ENCODE measurements at regions not wholly inside any gene's neighbourhood (a gene's known extent, or its start where the extent isn't known, plus 50 kb on each side); places are given as distances from the start of the nearest gene placed in this dataset.

- no peak for DNase-seq
Observed at GRCh38 chr5:18117968-18118367, 483.7 kb downstream of the TAF11L14 start.

DNA sequence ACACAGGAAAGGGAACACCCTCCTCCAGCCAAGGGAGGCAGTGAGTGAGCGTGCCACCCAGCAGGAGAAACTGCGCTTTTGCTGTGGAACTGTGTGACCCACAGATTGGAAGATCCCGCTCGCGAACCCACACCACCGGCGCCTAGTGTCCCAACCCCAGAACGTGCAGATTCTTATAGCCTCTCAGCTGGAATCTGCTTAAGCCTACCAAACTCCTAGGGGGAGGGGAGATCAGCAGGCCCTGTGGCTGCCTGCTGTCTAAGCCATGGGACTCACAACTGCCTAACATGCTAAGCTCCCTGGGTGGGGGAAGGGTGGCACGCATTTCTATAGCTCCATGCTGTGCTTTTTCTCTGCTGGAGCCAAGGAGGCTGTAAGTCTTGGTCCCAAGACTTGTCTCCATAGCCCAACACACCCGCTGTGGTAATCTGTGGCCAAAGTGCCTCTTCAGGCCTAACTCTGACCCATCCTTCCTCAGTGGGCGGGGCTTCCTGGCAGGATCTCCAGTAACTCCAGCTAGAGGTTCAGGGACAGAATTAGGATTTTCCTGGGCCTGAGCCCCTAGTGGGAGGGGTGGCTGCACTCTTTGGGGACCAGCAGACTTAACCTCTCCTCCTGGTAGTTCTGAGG is 485.0 kb downstream of the TAF11L14 start:
- DNase-seq, result no peak

- DNase-seq, result no peak
Observed at GRCh38 chr5:18141222-18141621, 507.0 kb downstream of the TAF11L14 start.

- no peak for DNase-seq
Observed at GRCh38 chr5:18142831-18143230, 508.6 kb downstream of the TAF11L14 start.

DNA sequence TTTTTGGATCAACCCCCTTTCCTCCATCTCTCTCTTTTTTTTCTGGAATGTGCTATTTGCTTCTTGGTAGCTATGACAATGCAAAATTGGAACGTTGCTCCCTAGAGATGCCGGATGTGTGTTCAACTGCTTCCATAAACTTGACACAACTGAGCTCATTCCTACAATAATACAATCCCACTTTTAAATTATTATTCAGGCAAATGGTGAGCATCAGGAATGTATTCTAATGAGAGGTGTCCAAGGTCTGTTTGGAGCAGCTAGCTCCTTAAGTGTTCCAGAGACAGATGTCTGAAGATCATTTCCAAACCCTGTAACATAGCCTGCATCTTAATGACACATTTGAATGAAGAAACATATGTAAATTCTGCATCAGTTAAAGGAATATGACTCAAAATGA is 518.4 kb downstream of the TAF11L14 start:
- DNase-seq, result no peak

- DNase-seq, result no peak
Observed at GRCh38 chr5:18158166-18158565, 523.9 kb downstream of the TAF11L14 start.

DNA sequence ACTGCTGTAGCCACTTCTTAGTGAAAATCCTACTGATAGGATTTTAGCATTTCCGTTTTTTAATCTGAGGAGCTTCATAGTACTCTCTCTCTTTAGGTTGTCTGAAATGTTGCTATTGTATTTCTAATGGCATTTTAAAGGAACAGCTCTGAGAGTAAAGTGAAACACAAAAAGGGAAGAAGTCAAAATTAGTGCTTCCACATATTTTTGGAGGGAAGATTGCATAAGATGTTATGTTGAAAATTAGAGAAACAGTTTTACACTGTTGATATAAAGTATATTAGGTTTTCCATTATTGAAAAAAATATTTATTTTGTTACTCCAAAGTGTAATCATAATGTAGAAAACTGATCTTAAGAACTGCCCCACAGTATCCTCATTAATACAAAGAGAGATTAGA is 525.1 kb downstream of the TAF11L14 start:
- DNase-seq, result no peak

DNA sequence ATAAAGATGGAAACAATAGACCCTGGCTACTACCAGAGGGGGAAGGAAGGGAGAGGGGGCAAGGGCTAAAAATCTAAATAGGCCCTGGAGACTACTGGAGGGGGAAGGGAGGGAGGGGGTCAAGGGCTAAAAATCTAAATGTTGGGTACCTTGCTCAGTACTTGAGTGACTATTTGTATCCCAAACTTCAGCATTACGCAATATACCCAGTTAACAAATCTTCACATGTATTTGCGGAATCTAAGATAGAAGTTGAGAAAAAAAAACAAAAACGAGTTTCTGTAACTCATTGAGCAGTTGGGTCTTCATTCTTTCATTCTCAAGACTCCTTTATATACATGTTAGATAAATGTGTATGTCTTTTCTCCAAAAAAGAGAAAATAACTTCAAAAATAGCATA is 537.4 kb downstream of the TAF11L14 start:
- no peak for DNase-seq

GRCh38 chr5:18179579-18179978 is 545.3 kb downstream of the TAF11L14 start:
- DNase-seq, result no peak

DNA sequence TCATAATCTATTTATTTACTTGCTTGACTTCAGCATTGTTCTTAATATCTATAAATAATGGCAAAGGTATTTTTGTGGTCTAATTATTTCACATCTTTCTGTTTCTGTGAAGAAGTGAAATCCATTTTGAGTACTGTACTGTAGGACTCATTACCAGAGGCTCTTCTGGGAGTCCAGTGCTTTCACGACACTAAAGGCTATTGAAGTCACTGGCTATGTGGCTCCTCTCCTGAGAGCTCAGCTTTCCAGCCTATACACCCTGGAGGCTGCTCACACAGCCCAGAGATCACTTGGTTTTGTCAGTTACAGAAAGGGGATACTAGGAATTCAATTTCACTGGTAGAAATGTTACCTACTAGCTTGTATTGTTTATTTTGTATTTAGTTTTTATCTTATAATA is 547.3 kb downstream of the TAF11L14 start:
- DNase-seq, result no peak

DNA sequence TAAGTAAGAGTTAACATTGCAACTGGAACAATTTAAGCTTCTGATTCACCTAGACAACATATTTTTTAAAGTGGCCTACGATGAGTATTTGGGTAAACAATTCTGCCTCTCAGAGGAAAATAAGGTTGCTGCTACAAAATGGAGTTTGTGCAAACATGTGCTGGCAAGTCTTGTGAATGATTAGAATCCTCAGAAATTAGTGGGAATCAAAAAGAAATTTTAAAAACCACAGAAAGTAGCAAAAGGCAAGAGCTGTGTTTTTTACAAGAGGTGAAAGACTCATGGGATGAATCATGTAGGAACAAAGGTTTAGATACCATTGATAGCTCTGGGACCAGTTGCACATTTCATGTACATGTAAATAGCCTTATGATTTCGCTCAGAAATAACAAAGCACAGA is 561.6 kb downstream of the TAF11L14 start:
- no peak for DNase-seq

GRCh38 chr5:18197734-18198133 is 563.5 kb downstream of the TAF11L14 start:
- no peak for DNase-seq

DNA sequence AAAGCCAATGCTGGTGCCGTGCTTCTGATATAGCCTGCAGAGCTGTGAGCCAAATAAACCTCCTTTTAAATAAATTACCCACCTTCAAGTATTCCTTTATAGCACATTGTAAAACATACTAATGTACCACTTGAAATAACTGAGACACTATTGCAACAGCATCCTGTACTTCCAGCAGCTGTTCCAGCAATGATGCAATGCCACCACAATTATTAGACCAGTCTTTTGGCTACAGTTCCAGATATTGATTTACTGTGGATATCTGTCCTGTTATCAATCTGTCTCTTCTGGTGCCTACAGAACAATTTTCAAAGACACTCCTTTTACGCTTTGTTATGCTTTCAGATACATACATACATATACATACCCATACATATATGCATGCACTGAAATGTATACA is 567.9 kb downstream of the TAF11L14 start:
- no peak for DNase-seq

DNA sequence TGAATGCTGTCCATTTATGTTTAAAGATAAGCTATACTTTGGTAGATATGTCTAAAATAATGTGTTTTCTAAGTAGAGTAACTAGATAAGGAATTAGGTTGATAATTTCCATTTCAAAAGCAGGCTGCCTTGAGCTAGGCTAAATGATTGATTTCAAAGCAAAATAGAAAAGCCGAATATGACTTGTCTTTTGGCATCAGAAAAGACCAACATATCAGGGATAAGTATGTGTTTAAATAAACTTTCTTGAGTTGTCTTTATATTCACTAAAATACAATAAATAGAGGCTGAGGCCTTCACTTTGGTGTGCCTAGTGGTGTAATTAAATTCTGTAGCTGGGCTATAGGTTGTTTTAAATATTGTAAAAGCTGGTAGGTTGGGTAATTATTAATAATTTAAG is 569.0 kb downstream of the TAF11L14 start:
- DNase-seq, result no peak

DNA sequence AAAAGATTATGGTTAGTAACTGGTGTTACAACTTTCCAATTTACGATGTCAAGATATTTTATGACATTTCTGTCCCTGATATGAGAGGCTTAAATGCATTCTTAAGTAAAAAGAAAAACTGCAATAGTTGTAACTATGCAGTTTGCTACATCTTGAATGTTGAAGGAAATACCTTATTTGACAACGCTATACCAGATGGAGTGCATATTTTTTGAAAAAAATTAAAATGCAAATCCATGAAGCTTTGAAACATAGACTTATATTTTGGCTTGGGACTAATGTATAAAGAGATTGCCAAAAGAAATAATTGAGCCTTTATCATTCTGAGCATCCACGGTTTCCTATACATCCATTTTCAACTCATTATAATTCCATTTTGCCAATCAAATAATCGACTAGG is 579.4 kb downstream of the TAF11L14 start:
- DNase-seq, result no peak

- DNase-seq, result no peak
Observed at GRCh38 chr5:18216016-18216415, 581.8 kb downstream of the TAF11L14 start.

DNA sequence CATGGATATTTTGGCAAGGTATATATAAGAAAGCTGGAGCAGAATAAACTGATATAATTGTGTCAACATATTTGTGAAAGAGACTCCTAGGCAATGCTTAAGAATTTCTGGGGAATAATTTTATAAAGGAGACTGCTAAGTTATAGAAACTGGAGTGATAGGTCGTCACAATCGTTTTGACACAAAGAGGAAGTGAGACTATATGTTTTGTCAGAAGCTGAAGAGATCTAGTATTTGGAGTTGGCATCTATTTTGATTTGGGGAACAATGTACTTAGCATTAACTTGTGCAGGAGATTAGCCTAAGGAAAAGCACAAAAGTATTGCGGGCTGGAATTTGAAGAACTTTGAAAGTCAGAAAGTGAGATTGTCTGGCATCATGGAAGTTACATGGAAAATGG is 582.5 kb downstream of the TAF11L14 start:
- DNase-seq, result no peak

DNA sequence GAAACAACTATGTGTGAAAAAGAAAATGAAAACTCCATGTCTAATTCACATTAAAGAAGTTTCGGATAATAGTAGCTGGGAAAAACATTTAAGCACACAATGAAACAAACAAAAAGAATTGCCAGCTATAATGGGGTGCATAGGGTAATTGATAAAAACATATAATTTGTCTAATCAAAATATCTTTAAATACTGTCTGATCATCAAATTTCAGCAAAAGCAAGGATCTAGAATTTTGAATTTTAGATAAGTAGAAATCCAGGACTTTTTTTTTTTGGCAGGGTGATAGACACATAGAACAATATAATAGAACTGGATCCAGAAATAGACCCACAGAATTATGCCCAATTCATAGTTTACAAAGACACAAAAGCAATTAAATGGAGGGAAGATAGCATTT is 585.0 kb downstream of the TAF11L14 start:
- no peak for DNase-seq

- DNase-seq, result no peak
Observed at GRCh38 chr5:18220631-18221030, 586.4 kb downstream of the TAF11L14 start.

GRCh38 chr5:18236386-18236785 is 602.1 kb downstream of the TAF11L14 start:
- no peak for DNase-seq

GRCh38 chr5:18238321-18238720 is 604.1 kb downstream of the TAF11L14 start:
- DNase-seq, result no peak

DNA sequence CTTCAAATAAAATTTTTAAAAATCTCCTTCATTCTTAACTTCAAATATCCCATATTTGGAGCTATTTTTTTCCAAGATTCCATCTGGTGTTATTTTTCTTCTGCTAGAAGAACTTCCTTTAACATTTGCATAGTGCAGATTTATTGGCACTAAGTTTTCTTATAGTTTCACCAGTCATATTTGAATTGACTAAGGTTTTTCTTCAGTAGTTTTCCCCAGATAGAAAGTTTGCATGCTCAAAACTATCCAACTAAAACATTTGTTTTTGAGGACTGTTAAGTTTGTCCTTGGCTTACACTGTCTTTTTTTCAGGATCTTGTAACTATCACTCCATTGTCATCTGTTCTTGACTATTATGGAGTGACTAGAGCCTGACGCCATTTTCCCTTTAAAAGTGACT is 606.7 kb downstream of the TAF11L14 start:
- DNase-seq, result no peak

DNA sequence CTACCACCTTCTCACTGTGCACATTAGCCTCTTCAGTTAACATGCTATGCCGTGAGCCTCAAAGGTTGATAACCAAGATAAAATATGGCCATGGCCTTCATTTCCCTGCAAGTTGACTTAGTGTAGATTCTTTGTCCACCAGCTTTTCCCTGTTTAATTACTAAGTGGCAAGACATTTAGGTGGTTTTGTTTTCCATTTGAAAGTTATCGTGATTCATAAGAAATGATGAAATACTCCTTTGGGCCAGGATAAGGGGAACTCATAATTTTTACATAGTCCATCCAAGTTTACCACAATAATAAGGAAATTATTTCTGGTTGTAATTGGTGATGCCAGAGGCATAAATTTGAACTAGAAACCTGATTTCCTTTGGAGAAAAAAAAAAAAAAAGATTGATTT is 609.6 kb downstream of the TAF11L14 start:
- DNase-seq, result no peak

DNA sequence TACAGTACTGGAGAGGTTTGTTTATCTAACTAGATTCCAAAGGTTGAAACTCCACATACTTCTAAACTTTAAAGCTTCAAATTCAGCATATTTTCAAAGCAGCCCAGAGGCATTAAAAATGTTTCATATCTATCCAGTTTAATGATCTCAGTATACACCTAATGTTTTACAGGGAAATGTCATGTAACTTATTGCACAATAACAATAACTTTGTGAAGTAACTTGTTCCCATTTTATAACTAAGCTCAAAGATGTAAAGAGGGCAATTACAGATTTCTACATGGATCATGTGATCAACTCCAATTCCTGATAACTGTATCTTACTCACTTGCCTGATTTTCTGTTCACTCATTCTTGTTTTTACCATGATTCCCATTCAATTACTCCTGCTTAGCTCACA is 610.0 kb downstream of the TAF11L14 start:
- no peak for DNase-seq

DNA sequence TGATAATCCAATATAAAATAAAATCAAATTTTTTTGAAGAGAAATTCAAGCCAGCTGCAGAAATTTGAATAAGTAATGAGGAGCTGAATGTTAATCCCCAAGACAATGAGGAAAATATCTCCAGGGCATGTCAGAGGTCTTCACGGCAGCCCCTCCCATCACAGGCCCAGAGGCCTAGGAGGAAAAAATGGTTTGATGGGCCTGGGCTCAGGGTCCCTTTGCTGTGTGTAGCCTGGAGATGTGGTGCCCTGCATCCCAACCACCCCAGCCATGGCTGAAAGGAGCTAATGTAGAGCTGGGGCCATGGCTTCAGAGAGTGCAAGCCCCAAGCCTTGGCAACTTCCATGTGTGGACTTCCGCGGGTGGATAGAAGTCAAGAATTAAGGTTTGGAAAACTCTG is 618.3 kb downstream of the TAF11L14 start:
- DNase-seq, result no peak

Data from EL (cell line).